IMR-90 (cell line): ENCODE measurements at regions not wholly inside any gene's neighbourhood (a gene's known extent, or its start where the extent isn't known, plus 50 kb on each side); places are given as distances from the start of the nearest gene placed in this dataset.
A peak's percentile ranks its signal among the peaks of the same experiment; 100 is the strongest.

ENCODE experiments used
- ATAC-seq: fragments of 200-7000 bp; cut with Tn5 transposase; 2 replicates; pipeline ENCODE4 v1.9.1; 2020; ENCODE audit warnings: low read depth, mild to moderate bottlenecking, moderate library complexity
- BruUV-seq: library from RNA; stranded (reverse); fragments of 400-500 nt; replicated peaks from 2 replicates; lab custom pipeline; 2021; lab: Mats Ljungman, UMichigan
- CTCF ChIA-PET: fragments of 300-600 bp; formaldehyde crosslinking; extraction: SDS; loops from one replicate; lab custom pipeline; 2021; ENCODE audit warnings: antibody characterized with exemption; lab: Yijun Ruan, JAX
- POLR2A ChIA-PET: fragments of 300-600 bp; sonication (Branson Sonifier 250); formaldehyde crosslinking; loops from one replicate; lab custom pipeline; 2022; ENCODE audit warnings: antibody characterized with exemption; ENCODE audit not compliant: unreplicated experiment; lab: Charles Lee
- DNase-seq: peaks from one replicate; pipeline ENCODE4 v3.0.0; 2013
- H2AFZ ChIP-seq: replicated peaks from 2 replicates; pipeline ENCODE3; 2013; ENCODE audit warnings: low read length, mild to moderate bottlenecking; ENCODE audit not compliant: poor library complexity
- H2AK5ac ChIP-seq: 2 replicates; pipeline ENCODE4 v1.6.1; 2013; ENCODE audit warnings: low read depth, low read length, inconsistent platforms
- H2AK9ac ChIP-seq: replicated peaks from 2 replicates; pipeline ENCODE3; 2013; ENCODE audit warnings: mild to moderate bottlenecking, low read depth, low read length, moderate library complexity; ENCODE audit not compliant: poor library complexity
- H2BK120ac ChIP-seq: 2 replicates; pipeline ENCODE4 v1.6.1; 2013; ENCODE audit warnings: low read depth, low read length, inconsistent platforms
- H2BK15ac ChIP-seq: 3 replicates; pipeline ENCODE4 v1.6.1; 2013; ENCODE audit warnings: low read depth, low read length, inconsistent platforms
- H2BK20ac ChIP-seq: 2 replicates; pipeline ENCODE4 v1.6.1; 2013; ENCODE audit warnings: low read depth, mild to moderate bottlenecking, inconsistent platforms, low read length, moderate library complexity
- H2BK5ac ChIP-seq: 2 replicates; pipeline ENCODE4 v1.6.1; 2013; ENCODE audit warnings: mild to moderate bottlenecking, low read depth, low read length, inconsistent platforms; ENCODE audit not compliant: poor library complexity, severe bottlenecking
- H3K14ac ChIP-seq: replicated peaks from 2 replicates; pipeline ENCODE4 v1.6.1; 2013; ENCODE audit warnings: low read depth, low read length, inconsistent platforms
- H3K18ac ChIP-seq: 2 replicates; pipeline ENCODE4 v1.6.1; 2013; ENCODE audit warnings: low read depth, low read length, control low read depth
- H3K23ac ChIP-seq: 2 replicates; pipeline ENCODE4 v1.6.1; 2013; ENCODE audit warnings: low read depth, low read length, inconsistent platforms
- H3K27ac ChIP-seq: 2 replicates; pipeline ENCODE4 v1.5.1; 2013; ENCODE audit warnings: mild to moderate bottlenecking, control low read depth, low read length; ENCODE audit not compliant: insufficient read depth
- H3K27me3 ChIP-seq: 2 replicates; pipeline ENCODE4 v1.6.1; 2013; ENCODE audit warnings: low read length; ENCODE audit not compliant: control insufficient read depth, insufficient read depth
- H3K36me3 ChIP-seq: 2 replicates; pipeline ENCODE4 v1.6.1; 2013; ENCODE audit warnings: low read length, mixed read lengths; ENCODE audit not compliant: control insufficient read depth, insufficient read depth
- H3K4ac ChIP-seq: 2 replicates; pipeline ENCODE4 v1.6.1; 2013; ENCODE audit warnings: low read depth, low read length, inconsistent platforms
- H3K4me1 ChIP-seq: 2 replicates; pipeline ENCODE4 v1.6.1; 2013; ENCODE audit warnings: low read length, mixed read lengths; ENCODE audit not compliant: control insufficient read depth, insufficient read depth
- H3K4me2 ChIP-seq: 2 replicates; pipeline ENCODE4 v1.6.1; 2013; ENCODE audit warnings: low read depth, mild to moderate bottlenecking, control low read depth, low read length, moderate library complexity
- H3K4me3 ChIP-seq: 2 replicates; pipeline ENCODE4 v1.5.1; 2013; ENCODE audit warnings: low read depth, mild to moderate bottlenecking, control low read depth, low read length, moderate library complexity; ENCODE audit not compliant: insufficient read depth
- H3K56ac ChIP-seq: 2 replicates; pipeline ENCODE4 v1.6.1; 2013; ENCODE audit warnings: low read length, inconsistent platforms; ENCODE audit not compliant: insufficient read depth; ENCODE audit errors: extremely low read depth
- H3K79me1 ChIP-seq, 2 experiments: 2 replicates each; pipeline ENCODE4 v1.6.1; 2013; ENCODE audit warnings: low read length in 2 of 2, inconsistent platforms in 1 of 2, low read depth in 1 of 2
- H3K9ac ChIP-seq: 2 replicates; pipeline ENCODE4 v1.6.1; 2013; ENCODE audit warnings: low read depth, low read length, control low read depth
- H3K9me1 ChIP-seq: 2 replicates; pipeline ENCODE4 v1.6.1; 2013; ENCODE audit warnings: low read length, inconsistent platforms; ENCODE audit not compliant: insufficient read depth
- H3K9me3 ChIP-seq: 2 replicates; pipeline ENCODE4 v1.6.1; 2013; ENCODE audit warnings: low read length; ENCODE audit not compliant: control insufficient read depth, insufficient read depth
- H4K20me1 ChIP-seq: 2 replicates; pipeline ENCODE4 v1.6.1; 2013; ENCODE audit warnings: low read length, inconsistent platforms; ENCODE audit not compliant: insufficient read depth
- H4K5ac ChIP-seq: 2 replicates; pipeline ENCODE4 v1.6.1; 2013; ENCODE audit warnings: mild to moderate bottlenecking, low read depth, low read length, control low read depth
- H4K8ac ChIP-seq, 2 experiments: 2 replicates each; pipeline ENCODE4 v1.6.1; 2013; ENCODE audit warnings: low read depth in 2 of 2, low read length in 2 of 2, control low read depth in 1 of 2, inconsistent platforms in 1 of 2
- H4K91ac ChIP-seq: 2 replicates; pipeline ENCODE4 v1.6.1; 2013; ENCODE audit warnings: low read depth, low read length, inconsistent platforms; ENCODE audit not compliant: insufficient read depth
- BHLHE40 ChIP-seq: fragments of 150-350 bp; IDR thresholded peaks from 2 replicates; pipeline ENCODE4 v1.6.1; 2016; ENCODE audit warnings: mild to moderate bottlenecking, low read depth, low read length
- CEBPB ChIP-seq: IDR thresholded peaks from 2 replicates; pipeline ENCODE4 v1.6.1; 2012; ENCODE audit warnings: low read depth, low read length, improper control_type of control experiment
- CHD1 ChIP-seq: IDR thresholded peaks from 2 replicates; pipeline ENCODE4 v1.6.1; 2012; ENCODE audit warnings: low read depth, low read length, improper control_type of control experiment
- FOS ChIP-seq: fragments of 150-350 bp; IDR thresholded peaks from 2 replicates; pipeline ENCODE4 v1.6.1; 2016; ENCODE audit warnings: low read depth, low read length
- MAFK ChIP-seq: IDR thresholded peaks from 2 replicates; pipeline ENCODE4 v1.6.1; 2012; ENCODE audit warnings: low read depth, low read length, improper control_type of control experiment
- MAZ ChIP-seq: IDR thresholded peaks from 2 replicates; pipeline ENCODE4 v1.6.1; 2012; ENCODE audit warnings: low read depth, mild to moderate bottlenecking, low read length, improper control_type of control experiment, moderate library complexity, borderline replicate concordance
- MXI1 ChIP-seq: IDR thresholded peaks from 2 replicates; pipeline ENCODE4 v1.6.1; 2012; ENCODE audit warnings: low read depth, mild to moderate bottlenecking, low read length, moderate library complexity, borderline replicate concordance
- POLR2A ChIP-seq: IDR thresholded peaks from 2 replicates; pipeline ENCODE4 v1.6.1; 2012; ENCODE audit warnings: mild to moderate bottlenecking, low read depth, low read length
- RAD21 ChIP-seq: IDR thresholded peaks from 2 replicates; pipeline ENCODE4 v1.6.1; 2012; ENCODE audit warnings: low read length, improper control_type of control experiment
- RFX5 ChIP-seq: IDR thresholded peaks from 2 replicates; pipeline ENCODE4 v1.8.0; 2012; ENCODE audit warnings: low read depth, mild to moderate bottlenecking, low read length, moderate library complexity
- SMC3 ChIP-seq: fragments of 150-350 bp; IDR thresholded peaks from 2 replicates; pipeline ENCODE4 v1.6.1; 2016; ENCODE audit warnings: low read depth, mild to moderate bottlenecking, antibody characterized with exemption, low read length, moderate library complexity
- WGBS, 2 experiments: methylation state at CpG; one replicate each; pipeline versions ENCODE4 v1.1.5 to v1.1.7; 2013; ENCODE audit warnings: missing lambda C conversion rate in 2 of 2; ENCODE audit not compliant: insufficient read length in 1 of 2; ENCODE audit errors: extremely low coverage in 2 of 2; 5-methylcytosine and 5-hydroxymethylcytosine counted together
- dilution Hi-C: fragments of 300-500 bp; cut with HindIII; formaldehyde crosslinking; loops from one replicate; pipeline ENCODE4 v1.14.3; 2018; ENCODE audit warnings: low sequenced_read_pairs; ENCODE audit not compliant: unreplicated experiment
- in situ Hi-C: fragments of 300-500 bp; cut with MboI; formaldehyde crosslinking; loops from 3 replicates; pipeline ENCODE4 v1.14.3; 2019; ENCODE audit warnings: low sequenced_read_pairs, inconsistent platforms, mixed read lengths
- intact Hi-C: fragments of 100-400 bp; cut with micrococcal nuclease; formaldehyde crosslinking; loops from 2 replicates; pipeline ENCODE4 v1.10.0; 2022
- TF ChIP-seq, protein P1 (sequence below): fragments of 150-350 bp; IDR thresholded peaks from 2 replicates; pipeline ENCODE4 v1.6.1; 2017; ENCODE audit warnings: mild to moderate bottlenecking, antibody characterized with exemption, low read length, low read depth
- TF ChIP-seq, protein P2 (sequence below): conservative IDR thresholded peaks from 2 replicates; pipeline ENCODE4 v1.5.1; 2012; ENCODE audit warnings: mild to moderate bottlenecking, low read depth, low read length, improper control_type of control experiment
- TF ChIP-seq, protein P3 (sequence below): fragments of 150-350 bp; IDR thresholded peaks from 2 replicates; pipeline ENCODE4 v1.6.1; 2016; ENCODE audit warnings: low read depth, mild to moderate bottlenecking, low read length, moderate library complexity, borderline replicate concordance

DNA sequence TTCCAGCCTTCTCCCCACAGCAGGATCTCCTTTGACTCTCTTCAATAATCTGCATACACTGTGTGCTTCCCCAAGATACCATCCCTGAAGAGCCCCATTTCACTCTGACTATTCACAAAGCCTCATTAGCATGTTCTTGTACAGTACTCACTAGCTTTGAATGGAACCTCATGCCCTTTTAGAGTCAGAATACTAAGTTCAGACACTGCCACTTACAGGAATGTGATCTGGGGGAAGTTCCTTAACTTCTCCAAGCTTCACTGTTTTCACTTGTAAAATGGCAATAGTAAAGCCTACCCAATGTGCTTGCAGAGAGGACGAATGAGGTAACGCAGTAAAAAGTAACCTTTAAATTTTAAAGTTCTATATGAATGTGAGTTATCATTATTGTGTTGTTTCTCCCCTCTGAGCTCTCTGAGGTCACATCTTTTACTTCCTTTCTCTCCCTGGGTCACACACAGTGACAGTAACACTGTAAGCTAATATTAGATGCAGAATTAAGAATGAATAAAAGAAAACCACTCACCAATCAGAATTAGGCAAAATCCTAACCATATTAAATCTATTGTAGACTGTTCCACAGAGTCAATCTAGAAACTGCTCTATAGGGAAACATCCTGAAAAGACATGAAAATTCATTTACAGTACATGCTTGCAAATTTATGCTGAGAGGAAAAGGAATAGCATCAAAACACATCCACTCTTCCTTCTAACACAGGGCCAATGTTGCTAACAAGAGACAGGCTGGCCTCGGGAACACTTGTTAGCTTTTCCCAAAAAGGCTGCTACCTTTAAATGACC lies 64.2 kb upstream of the IL6 start:
- Histone ChIP-seq H4K91ac (peak overlapping the region; percentile 98), H2AK5ac (peak overlapping the region; percentile 95), H3K9me1 (peaks cover 16% of the 10 kb centered on the region), H3K14ac (peak overlapping the region; percentile 80), H3K79me1 (0 out of 4 replicates have a peak, but pooled peaks cover 0 to 3% of the 10 kb centered on the region in 2 experiments), H4K8ac (peak overlapping the region; percentile 91 to 95), H2BK15ac (peak overlapping the region; percentile 94), H3K9me3 (no peaks in the 10 kb centered on the region), H3K23ac (peak overlapping the region; percentile 97), H2AFZ (no peak overlapping the region), H3K4me2 (peak overlapping the region; percentile 58; the same call in 1 of the 2 replicates), H3K9ac (peak overlapping the region; percentile 68; the same call in 1 of the 2 replicates), H3K4ac (peak overlapping the region; percentile 95), H3K56ac (peak overlapping the region; percentile 92), H2BK120ac (peak overlapping the region; percentile 97), H3K18ac (peak overlapping the region; percentile 93), H3K36me3 (no peaks in the 10 kb centered on the region), H3K4me3 (no peak overlapping the region), H3K27me3 (no peaks in the 10 kb centered on the region), H2AK9ac (peak overlapping the region; percentile 14), H2BK20ac (peak overlapping the region; percentile 98), H4K5ac (peak overlapping the region; percentile 88), H2BK5ac (peak overlapping the region; percentile 87), H3K4me1 (peaks cover 19% of the 10 kb centered on the region), H4K20me1 (no peaks in the 10 kb centered on the region), H3K27ac (peak overlapping the region; percentile 95)
- in situ Hi-C loops = no loop called here
- CTCF ChIA-PET = interaction anchor here (0.5 to 0.6 kb wide), 2 partner anchors 58 to 136 kb away, joined by 3 to 4 read pairs; no protein-coding TSS in a partner anchor
- dilution Hi-C loops = no loop called here
- no TSS peak for BruUV-seq
- intact Hi-C loops = loop anchor here (5.0 kb wide), 2 partner anchors 80 to 100 kb away; no protein-coding TSS in a partner anchor
- POLR2A ChIA-PET = no interaction called here
- whole genome bisulfite sequencing, 2 experiments = 80% methylated on average over 1 of the region's 3 CpGs; no CpG with 5 or more reads in 1 of the 2 experiments
- DNase-seq = no peak
- peak; percentile 35 for ATAC-seq
- TF ChIP-seq MAZ (no peak), RFX5 (no peak), SMC3 (no peak), CHD1 (no peak), CEBPB (no peak), POLR2A (no peak), FOS (no peak), BHLHE40 (no peak), RAD21 (no peak), MAFK (no peak), MXI1 (no peak)
- TF ChIP-seq, protein P1, sequence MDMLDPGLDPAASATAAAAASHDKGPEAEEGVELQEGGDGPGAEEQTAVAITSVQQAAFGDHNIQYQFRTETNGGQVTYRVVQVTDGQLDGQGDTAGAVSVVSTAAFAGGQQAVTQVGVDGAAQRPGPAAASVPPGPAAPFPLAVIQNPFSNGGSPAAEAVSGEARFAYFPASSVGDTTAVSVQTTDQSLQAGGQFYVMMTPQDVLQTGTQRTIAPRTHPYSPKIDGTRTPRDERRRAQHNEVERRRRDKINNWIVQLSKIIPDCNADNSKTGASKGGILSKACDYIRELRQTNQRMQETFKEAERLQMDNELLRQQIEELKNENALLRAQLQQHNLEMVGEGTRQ = no peak
- TF ChIP-seq, protein P2, sequence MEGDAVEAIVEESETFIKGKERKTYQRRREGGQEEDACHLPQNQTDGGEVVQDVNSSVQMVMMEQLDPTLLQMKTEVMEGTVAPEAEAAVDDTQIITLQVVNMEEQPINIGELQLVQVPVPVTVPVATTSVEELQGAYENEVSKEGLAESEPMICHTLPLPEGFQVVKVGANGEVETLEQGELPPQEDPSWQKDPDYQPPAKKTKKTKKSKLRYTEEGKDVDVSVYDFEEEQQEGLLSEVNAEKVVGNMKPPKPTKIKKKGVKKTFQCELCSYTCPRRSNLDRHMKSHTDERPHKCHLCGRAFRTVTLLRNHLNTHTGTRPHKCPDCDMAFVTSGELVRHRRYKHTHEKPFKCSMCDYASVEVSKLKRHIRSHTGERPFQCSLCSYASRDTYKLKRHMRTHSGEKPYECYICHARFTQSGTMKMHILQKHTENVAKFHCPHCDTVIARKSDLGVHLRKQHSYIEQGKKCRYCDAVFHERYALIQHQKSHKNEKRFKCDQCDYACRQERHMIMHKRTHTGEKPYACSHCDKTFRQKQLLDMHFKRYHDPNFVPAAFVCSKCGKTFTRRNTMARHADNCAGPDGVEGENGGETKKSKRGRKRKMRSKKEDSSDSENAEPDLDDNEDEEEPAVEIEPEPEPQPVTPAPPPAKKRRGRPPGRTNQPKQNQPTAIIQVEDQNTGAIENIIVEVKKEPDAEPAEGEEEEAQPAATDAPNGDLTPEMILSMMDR = no peak
- TF ChIP-seq, protein P3, sequence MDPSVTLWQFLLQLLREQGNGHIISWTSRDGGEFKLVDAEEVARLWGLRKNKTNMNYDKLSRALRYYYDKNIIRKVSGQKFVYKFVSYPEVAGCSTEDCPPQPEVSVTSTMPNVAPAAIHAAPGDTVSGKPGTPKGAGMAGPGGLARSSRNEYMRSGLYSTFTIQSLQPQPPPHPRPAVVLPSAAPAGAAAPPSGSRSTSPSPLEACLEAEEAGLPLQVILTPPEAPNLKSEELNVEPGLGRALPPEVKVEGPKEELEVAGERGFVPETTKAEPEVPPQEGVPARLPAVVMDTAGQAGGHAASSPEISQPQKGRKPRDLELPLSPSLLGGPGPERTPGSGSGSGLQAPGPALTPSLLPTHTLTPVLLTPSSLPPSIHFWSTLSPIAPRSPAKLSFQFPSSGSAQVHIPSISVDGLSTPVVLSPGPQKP = no peak
